Spleen (tissue), 7 donors: ENCODE measurements at regions not wholly inside any gene's neighbourhood (a gene's known extent, or its start where the extent isn't known, plus 50 kb on each side); places are given as distances from the start of the nearest gene placed in this dataset.

Experiments used
- CTCF ChIP-seq, 11 experiments: fragments of 200-600 bp in 7 of 11; fragments of 450-650 bp in 4 of 11; sonication (generic) in 4 of 11; IDR thresholded peaks in 8 of 11; conservative IDR thresholded peaks in 3 of 11; 1 replicate in 7 of 11; 2 replicates in 4 of 11; pipeline versions ENCODE4 v1.4.0 to v1.8.0; 2016 to 2021; ENCODE audit warnings: antibody characterized with exemption in 11 of 11, inconsistent platforms in 4 of 11, mild to moderate bottlenecking in 1 of 11
- POLR2AphosphoS5 ChIP-seq, 3 donors: sonication (generic); formaldehyde crosslinking; IDR thresholded peaks; one replicate each; pipeline ENCODE4 v1.5.1; 2017; ENCODE audit warnings: antibody characterized with exemption in 3 of 3
- donor health status: DM: no; HTN: no; CAD: no; lungs with moderate emphysema.
- donor health status: DM: no; HTN: no; CAD: no.
- donor health status: DM: no; HTN: no; CAD: no.

- TF ChIP-seq CTCF (IDR thresholded peaks at IDR 0.05 in 8 of 11, conservative IDR thresholded peaks at IDR 0.05 in 3 of 11) (no peak), POLR2AphosphoS5 (IDR thresholded peaks at IDR 0.05) (no peak)
These were observed 1087.4 kb downstream of the CDH18 start for GRCh38 chr5:18900644-18901043.
